Right lobe of liver (tissue), 6 donors: ENCODE measurements at regions not wholly inside any gene's neighbourhood (a gene's known extent, or its start where the extent isn't known, plus 50 kb on each side); places are given as distances from the start of the nearest gene placed in this dataset.

Experiments
- ATAC-seq, 4 donors: fragments of 200-7000 bp; cut with Tn5 transposase; one replicate each; pipeline ENCODE4 v1.9.1; 2020; ENCODE audit warnings: mild to moderate bottlenecking in 4 of 4, moderate library complexity in 4 of 4
- DNase-seq, 3 donors: peaks; one replicate each; pipeline ENCODE4 v3.0.0-alpha.2; 2020
- H3K27ac ChIP-seq, 3 donors: fragments of 200-600 bp; one replicate each; pipeline ENCODE4 v1.8.0; 2022
- H3K27me3 ChIP-seq, 2 donors: fragments of 200-600 bp; one replicate each; pipeline ENCODE4 v1.8.0; 2022
- H3K36me3 ChIP-seq, 4 donors: fragments of 200-600 bp; sonication (generic) in 1 of 4; one replicate each; pipeline versions ENCODE4 v1.5.1 to v1.8.0; 2017 to 2022; ENCODE audit warnings: control low read depth in 1 of 4
- H3K4me1 ChIP-seq, 4 donors: fragments of 200-600 bp; sonication (generic) in 1 of 4; one replicate each; pipeline versions ENCODE4 v1.5.1 to v1.8.0; 2017 to 2022; ENCODE audit warnings: control low read depth in 1 of 4
- H3K4me3 ChIP-seq, 3 donors: fragments of 200-600 bp; one replicate each; pipeline ENCODE4 v1.8.0; 2022
- H3K9me3 ChIP-seq, 4 donors: fragments of 200-600 bp; sonication (generic) in 1 of 4; one replicate each; pipeline versions ENCODE4 v1.5.1 to v1.8.0; 2017 to 2022; ENCODE audit warnings: control low read depth in 1 of 4
- CTCF ChIP-seq, 4 donors: fragments of 200-600 bp in 3 of 4; fragments of 450-650 bp in 1 of 4; IDR thresholded peaks; one replicate each; pipeline versions ENCODE4 v1.5.1 to v1.8.0; 2016 to 2022; ENCODE audit warnings: antibody characterized with exemption in 4 of 4, mild to moderate bottlenecking in 2 of 4
- POLR2A ChIP-seq: fragments of 450-650 bp; IDR thresholded peaks from one replicate; pipeline ENCODE4 v1.6.1; 2017; ENCODE audit warnings: antibody characterized with exemption, mild to moderate bottlenecking
- WGBS: methylation state at CpG from one replicate; pipeline ENCODE4 v1.1.6; 2018; ENCODE audit warnings: low coverage, low lambda C conversion rate; ENCODE audit not compliant: insufficient coverage; ENCODE audit errors: missing lambda C conversion rate; 5-methylcytosine and 5-hydroxymethylcytosine counted together
- intact Hi-C, 2 donors: fragments of 100-400 bp; cut with DNase I; formaldehyde crosslinking; loops; one replicate each; pipeline versions ENCODE4 v1.11.2 to v1.14.1; 2022
- donor health status: DM: no; HTN: yes; CAD: no.
- donor health status: DM: no; HTN: no; CAD: no.
- donor health status: DM: no; HTN: no; CAD: no.
- donor health status: DM: no; HTN: yes; CAD: no.
- donor health status: DM: no; HTN: yes; CAD: no.

DNA sequence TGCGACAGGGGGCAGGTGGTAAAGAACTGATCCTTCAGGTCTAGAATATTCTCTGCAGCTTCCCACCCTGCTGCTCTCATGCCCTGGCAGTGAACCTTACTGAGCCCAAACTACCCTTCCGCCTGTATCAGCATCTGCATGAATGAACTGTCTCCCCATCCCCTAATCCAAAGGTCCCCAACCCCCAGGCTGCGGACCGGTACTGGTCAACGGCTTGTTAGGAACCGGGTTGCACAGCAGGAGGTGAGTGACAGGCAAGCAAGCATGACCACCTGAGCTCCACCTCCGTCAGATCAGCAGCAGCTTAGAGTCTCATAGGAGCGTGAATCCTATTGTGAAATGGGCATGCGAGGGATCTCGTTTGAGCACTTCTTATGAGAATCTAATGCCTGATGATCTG, 58.2 kb upstream of the LMO1 start:
- DNase-seq (no peak), ATAC-seq (no peak)
- no peaks in the 10 kb centered on the region for H3K4me1 ChIP-seq
- TF ChIP-seq POLR2A (no peak), CTCF (IDR thresholded peaks at IDR 0.05) (no peak)
- no peak overlapping the region for H3K4me3 ChIP-seq
- H3K27ac ChIP-seq: no peak overlapping the region
- WGBS: 78% methylated on average over 7 of the region's 10 CpGs
- H3K27me3 ChIP-seq: no peaks in the 10 kb centered on the region
- H3K36me3 ChIP-seq: no peaks in the 10 kb centered on the region
- intact Hi-C loops: no loop called here
- no peaks in the 10 kb centered on the region for H3K9me3 ChIP-seq

GRCh38 chr11:8320076-8320475, 56.4 kb upstream of the LMO1 start:
- 57% methylated on average over 5 of the region's 5 CpGs for WGBS
- ATAC-seq: no peak
- H3K27ac ChIP-seq: no peak overlapping the region
- H3K36me3 ChIP-seq: no peaks in the 10 kb centered on the region
- intact Hi-C loops: no loop called here
- H3K4me1 ChIP-seq: no peaks in the 10 kb centered on the region
- no peaks in the 10 kb centered on the region for H3K27me3 ChIP-seq
- H3K4me3 ChIP-seq: no peak overlapping the region
- TF ChIP-seq CTCF (IDR thresholded peaks at IDR 0.05): no peak
- no peak for TF ChIP-seq POLR2A
- no peaks in the 10 kb centered on the region for H3K9me3 ChIP-seq
- no peak for DNase-seq

DNA sequence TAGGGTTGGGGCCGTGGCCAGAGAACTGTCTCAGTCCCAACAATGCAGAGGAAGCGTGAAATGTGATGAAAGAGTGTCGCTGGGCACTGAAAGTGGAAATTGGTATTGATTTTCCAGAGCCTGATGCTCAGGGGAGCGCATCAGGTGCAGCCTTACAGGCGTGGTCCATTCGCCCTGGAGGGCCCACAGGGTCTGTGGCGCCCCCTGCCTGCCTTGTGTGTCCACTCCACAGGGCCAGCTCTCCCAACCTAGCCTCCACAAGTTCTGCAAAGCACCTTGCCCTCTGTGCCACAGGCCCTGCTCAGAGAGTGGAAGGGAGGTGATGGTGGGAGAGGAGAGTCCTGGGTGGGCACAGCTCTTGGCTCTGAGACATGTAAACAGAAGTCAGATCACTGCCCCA, 54.9 kb upstream of the LMO1 start:
- intact Hi-C loops: no loop called here
- WGBS: no CpG with 5 or more reads among the region's 7 CpGs
- TF ChIP-seq CTCF (IDR thresholded peaks at IDR 0.05) (peak in 1 of 4 donors; percentile 10), POLR2A (no peak)
- no peak for DNase-seq
- no peaks in the 10 kb centered on the region for H3K36me3 ChIP-seq
- ATAC-seq: no peak
- no peak overlapping the region for H3K4me3 ChIP-seq
- no peaks in the 10 kb centered on the region for H3K27me3 ChIP-seq
- H3K27ac ChIP-seq: no peak overlapping the region
- H3K9me3 ChIP-seq: no peaks in the 10 kb centered on the region
- no peaks in the 10 kb centered on the region for H3K4me1 ChIP-seq

GRCh38 chr11:8317159-8317558, 53.5 kb upstream of the LMO1 start:
- 40% methylated on average over 2 of the region's 2 CpGs for WGBS
- TF ChIP-seq POLR2A: no peak
- no peak for TF ChIP-seq CTCF (IDR thresholded peaks at IDR 0.05)
- ATAC-seq (no peak), DNase-seq (no peak)
- Histone ChIP-seq H3K27ac (no peak overlapping the region), H3K4me1 (no peaks in the 10 kb centered on the region), H3K27me3 (no peaks in the 10 kb centered on the region), H3K9me3 (no peaks in the 10 kb centered on the region), H3K36me3 (no peaks in the 10 kb centered on the region), H3K4me3 (no peak overlapping the region)
- intact Hi-C loops: no loop called here

- no peaks in the 10 kb centered on the region for H3K9me3 ChIP-seq
- TF ChIP-seq POLR2A (no peak), CTCF (IDR thresholded peaks at IDR 0.05) (no peak)
- ATAC-seq: no peak
- no peak overlapping the region for H3K4me3 ChIP-seq
- H3K27me3 ChIP-seq: no peaks in the 10 kb centered on the region
- H3K36me3 ChIP-seq: no peaks in the 10 kb centered on the region
- intact Hi-C loops: no loop called here
- 83% methylated on average over 4 of the region's 9 CpGs for WGBS
- H3K4me1 ChIP-seq: no peaks in the 10 kb centered on the region
- DNase-seq: no peak
- no peak overlapping the region for H3K27ac ChIP-seq
Observed at GRCh38 chr11:8315954-8316353, 52.3 kb upstream of the LMO1 start.
